Hindlimb muscle (tissue), 1 donor: ENCODE measurements at regions not wholly inside any gene's neighbourhood (a gene's known extent, or its start where the extent isn't known, plus 50 kb on each side); places are given as distances from the start of the nearest gene placed in this dataset.
"Not testable (repeated sequence)": the region's sequence is repeated elsewhere in the genome, so short reads cannot be mapped to it uniquely, and the experiment has no call there.

ENCODE experiments used
- DNase-seq: peaks from one replicate; pipeline ENCODE4 v3.0.0-alpha.2; 2013

DNA sequence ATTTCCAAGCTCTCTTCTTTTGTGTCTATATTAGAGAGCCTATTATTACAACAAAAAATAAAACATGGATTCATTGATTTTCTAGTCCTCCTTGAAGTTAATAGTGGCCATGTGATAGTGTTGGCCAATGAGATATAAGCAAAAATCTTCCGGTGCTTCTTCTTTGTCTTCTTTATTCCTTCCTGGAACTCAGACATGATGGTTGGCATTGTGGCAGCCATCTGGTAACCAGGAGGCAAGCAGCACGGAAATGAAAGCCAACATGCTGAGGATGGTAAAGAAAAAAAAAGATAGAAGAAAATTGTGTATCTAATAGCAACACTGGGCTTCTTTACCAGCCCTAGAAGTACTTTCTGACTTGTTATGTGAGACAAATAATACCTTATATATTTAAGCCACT lies 50.8 kb upstream of the SEL1L start:
- no peak for DNase-seq

DNA sequence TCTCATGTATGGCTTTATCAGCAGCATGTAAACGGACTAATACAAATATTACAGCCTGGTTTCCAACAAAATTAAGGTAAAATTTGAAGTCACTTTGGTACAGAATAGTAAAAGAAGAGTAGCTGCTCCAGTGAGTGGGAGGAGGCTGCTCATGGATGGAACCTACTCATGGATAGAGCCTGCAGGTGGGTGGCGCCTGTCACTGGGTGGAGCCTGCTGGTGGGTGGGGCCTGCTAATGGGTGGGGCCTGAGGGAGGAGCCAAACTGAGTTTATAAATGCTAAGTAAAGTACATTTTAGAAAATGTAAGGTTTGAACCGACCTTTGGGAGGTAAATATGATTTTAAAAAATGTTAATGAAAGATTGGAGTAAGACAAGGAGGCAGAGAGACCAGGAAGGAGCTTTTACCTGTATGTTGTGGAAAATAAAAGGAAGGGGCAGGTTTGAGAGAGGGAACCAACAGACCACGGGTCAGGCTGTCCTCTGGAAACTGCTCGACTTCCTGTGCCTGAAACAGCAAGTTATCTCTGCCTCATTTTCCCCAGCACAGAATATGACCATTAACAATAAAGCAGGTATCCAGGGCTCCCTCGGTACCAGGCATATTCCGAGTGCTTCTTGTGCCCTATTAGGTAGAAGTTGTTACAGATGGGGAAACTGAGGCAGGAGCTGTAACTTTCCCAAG lies 55.9 kb upstream of the SEL1L start:
- no peak for DNase-seq

DNA sequence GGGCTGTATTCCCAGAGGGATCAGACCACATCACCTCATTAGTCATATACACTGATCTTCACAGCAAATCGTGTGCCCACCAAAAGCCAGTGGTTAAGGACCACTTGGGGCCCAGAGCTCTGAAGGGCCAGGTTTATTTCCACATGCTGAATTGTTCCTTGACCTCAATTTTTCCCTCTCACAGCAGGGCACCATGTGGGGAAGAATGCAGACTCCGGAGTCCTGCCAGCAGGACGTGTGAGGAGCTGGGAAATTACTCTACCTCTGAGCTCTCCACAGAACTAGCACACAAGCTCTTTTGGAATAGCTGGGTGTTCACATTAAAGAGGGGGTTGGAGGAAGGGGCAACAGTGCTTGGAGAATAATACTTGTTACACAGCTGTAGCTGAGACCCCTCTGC lies 57.6 kb upstream of the SEL1L start:
- DNase-seq = no peak

DNA sequence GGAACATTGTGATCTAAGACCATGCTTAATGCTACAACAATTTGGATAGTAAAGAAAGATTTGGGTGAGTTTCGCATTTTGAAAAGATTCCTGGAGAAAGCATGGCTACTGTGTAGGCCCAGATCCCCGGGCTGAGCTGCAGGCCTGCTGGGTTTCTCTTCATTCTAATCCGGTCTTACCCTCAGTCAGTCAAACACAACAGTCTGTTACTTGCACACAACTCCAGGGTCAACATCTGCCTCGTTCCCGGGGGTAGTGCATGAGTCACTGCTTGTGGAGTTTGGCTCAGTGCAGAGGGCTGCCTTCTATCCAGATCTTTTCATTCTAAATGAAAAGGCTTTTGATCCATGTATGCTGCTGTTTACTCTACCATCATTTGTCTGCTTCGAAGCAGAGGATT lies 60.4 kb upstream of the SEL1L start:
- peak; percentile 22 for DNase-seq

DNA sequence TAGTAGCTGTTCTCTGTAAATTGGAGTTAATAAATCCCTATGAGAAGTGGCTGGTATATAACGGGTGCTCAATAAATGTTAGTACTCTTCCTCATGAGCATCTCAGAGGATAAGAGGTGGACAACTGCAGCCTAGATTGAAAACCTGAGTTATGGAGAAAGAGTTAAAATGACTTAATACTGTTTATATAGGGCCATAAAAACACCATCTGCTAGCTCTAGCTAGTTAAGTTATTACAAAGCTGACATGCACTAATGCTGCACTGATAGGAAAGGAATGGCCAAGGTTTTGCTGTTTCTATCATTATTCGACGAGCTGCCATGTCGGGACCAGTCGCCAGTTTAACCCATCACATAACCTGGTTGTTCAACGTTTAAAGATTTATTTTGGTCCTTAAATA lies 72.0 kb upstream of the SEL1L start:
- no peak for DNase-seq

DNA sequence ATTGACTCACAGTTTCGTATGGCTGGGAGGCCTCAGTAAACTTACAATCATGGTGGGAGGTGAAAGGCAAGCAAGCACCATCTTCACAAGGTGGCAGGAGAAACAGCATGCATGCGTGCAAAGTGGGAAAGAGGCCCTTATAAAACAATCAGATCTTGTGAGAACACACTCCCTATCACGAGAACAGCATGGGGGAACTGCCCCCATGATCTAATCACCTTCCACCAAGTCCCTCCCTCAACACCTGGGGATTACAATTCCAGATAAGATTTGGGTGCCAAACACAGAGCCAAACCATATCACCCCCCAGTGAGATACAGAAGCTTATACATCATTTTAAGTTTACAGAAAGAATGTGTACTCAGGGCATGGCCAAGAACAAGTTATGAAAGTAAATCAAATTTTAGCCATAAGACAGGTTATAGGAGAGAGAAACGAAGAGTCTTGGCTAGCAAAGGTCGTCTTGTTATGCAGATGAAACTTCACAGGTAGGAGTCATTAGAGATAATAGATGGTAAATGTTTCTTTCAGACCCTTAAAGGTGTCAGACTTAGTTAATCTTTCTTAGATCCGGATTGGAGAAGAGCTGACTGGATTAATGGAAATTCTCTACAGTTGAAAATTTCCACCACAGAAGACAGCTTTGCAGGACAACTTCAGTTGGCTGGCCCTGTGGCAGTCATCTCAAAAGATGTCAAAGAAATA lies 79.8 kb upstream of the SEL1L start:
- no peak for DNase-seq

DNA sequence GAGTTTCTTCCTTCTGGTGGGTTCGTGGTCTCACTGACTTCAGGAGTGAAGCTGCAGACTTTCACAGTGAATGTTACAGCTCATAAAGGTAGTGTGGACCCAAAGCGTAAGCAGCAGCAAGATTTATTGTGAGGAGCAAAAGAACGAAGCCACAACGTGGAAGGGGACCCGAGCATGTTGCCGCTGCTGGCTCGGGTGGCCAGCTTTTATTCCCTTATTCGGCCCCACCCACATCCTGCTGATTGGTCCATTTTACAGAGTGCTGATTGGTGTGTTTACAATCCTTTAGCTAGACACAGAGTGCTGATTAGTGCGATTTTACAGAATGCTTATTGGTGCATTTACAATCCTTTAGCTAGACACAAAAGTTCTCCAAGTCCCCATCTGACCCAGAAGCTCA lies 80.6 kb upstream of the SEL1L start:
- DNase-seq = not testable (repeated sequence)

DNA sequence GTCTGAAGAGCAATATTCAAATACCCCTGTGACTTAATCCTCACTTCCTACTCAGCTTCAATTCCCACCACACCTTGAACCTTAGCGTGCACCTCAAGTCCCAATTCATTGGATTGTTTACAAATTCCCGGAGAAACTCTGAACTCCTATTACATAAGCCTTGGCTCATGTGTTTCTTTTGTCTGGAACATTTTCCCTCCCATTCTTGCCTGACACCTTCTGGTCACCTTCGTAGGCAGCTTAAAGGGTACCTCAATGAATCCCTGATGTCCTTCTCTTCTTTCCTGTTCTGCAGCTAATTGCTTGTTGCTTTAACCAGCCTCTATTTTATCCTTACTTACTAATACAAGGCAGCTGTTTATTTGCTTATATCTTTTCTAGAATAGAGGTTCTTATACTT lies 85.0 kb upstream of the SEL1L start:
- no peak for DNase-seq

DNA sequence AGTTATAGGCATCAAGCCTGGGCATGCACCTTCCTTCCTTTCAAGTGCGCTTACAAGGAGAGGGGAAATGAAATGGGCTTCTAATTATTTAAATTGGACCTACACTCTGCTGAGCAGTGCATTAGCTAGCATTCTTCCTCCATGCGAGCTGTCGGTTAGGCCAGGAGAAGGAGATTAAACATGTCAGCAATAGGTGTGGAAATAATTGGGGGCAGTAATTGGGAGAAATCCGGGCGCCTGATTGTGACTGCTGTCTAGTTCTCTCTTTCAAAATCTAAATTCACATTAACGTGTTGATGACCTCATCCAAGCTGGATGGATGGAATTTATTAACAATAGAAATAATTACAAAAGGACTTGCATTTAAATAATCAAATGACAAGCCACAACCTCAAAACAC lies 86.2 kb upstream of the SEL1L start:
- DNase-seq = no peak

DNA sequence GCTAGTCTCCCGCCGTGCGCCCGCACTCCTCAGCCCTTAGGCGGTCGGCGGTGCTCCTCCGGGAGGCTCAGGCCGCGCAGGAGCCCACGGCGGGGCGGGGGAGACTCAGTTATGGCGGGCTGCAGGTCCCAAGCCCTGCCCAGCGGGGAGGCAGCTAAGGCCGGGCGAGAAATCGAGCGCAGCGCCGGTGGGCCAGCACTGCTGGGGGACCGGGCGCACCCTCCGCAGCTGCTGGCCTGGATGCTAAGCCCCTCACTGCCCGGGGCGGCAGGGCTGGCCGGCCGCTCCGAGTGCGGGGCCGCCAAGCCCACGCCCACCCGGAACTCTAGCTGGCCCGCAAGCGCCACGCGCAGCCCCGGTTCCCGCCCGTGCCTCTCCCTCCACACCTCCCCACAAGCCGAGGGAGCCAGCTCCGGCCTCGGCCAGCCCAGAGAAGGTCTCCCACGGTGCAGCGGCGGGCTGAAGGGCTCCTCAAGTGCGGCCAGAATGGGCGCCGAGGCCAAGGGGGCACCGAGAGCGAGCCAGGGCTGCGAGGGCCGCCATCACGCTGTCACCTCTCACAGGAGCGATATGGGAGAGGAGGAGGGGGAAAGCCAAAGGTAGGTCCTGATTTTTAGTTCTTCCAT lies 90.2 kb upstream of the SEL1L start:
- not testable (repeated sequence) for DNase-seq

DNA sequence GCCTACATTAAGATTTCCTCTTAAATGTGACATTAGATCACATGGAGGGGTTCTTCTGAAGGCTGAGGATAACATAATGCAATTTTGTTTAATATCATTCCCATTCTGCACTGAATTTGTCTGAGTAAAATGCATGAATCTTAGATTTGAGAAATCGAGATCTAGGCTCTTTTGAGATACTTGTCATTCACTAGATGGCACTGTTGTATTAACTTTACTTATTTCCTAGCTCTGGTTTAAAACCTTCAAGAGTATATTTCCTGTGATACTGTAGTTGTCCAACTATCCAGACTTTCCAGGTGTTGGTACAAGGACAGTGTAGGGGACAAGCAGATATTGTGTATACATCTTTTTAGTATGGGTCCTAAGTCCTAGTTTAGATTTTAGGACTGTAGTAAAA lies 91.7 kb upstream of the SEL1L start:
- peak; percentile 22 for DNase-seq

DNA sequence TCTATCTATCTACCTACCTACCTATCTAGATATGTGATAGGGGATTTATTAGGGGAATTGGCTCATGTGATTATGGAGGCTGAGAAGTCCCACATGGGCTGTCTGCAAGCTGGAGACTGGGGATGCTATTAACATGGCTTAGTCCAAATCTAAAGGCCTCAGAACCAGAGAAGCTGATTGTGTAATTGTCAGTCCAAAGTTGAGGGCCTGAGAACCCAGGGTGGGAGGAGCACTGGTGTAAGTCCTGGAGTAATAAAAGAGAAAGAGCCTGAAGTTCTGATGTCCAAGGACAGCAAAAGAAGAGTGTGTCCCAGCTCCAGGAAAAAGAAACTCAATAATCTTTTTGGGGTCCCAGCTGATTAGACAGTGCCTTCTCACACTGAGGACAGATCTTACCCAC lies 98.5 kb upstream of the SEL1L start:
- no peak for DNase-seq

DNA sequence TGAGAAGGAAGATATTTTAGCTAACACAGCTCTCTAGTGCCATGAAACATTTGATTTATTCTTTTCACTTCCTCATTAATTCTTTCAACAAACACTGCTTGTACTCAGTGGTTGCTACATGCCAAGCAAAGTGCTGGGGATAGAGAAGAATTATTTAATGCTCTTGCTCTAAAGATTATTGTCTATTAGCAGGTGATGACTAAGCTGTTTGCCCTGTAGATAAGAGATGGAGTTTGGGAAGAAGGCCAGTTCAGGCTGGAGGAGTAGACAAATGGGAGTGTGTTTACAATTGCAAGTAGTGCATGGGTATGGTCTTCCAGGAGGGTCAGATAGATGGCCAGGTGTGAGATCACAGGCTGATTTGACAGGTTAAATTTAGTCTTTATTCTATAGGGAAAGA lies 99.8 kb upstream of the SEL1L start:
- no peak for DNase-seq

DNA sequence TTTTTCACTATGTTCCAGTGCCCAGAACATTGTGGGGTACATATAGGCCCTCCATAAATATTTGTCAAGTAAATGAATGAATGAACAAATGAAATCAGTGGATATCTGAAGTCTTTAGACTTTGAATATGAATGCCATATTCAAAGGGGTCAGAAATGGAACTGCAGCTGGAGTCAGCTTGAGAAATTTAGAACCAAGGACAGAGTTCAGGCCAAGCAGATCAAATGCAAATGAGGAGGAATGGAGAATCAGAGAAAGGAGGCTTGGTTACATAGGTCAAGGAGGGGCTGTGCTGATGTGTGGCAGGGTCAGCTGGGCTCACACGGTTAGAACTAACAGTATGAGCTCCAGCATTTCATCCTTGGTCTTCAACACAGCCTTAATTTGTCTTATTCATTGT lies 104.0 kb upstream of the SEL1L start:
- DNase-seq = no peak

DNA sequence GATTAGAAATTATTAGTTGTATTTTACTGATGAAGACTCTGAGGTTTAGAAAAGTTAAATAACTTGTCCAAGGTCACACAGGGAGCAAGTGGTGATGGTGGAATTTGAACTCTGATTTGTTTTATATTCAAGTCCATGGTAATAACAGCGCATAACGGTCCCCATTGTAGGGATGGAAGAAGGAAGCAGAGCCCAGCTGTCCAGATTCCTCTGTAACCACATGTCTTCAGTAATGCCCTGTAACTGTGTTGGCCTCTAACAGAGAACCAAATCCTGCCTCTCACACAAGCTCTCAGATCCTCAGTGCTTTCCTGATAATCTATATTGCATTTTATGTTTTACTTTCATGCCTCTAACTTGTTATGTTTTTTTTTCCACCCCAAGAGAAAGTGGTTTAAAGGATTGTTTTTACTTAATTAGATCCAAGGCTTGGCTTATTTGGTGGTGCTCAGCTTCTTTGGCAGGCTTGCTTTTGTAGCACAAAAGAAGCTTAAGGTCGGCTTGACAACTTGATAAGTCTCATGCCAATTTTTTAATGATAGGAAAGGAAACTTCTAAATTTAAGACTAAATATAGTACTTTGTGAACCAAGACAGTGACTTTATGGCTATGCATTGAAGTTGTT lies 105.1 kb upstream of the SEL1L start:
- no peak for DNase-seq

DNA sequence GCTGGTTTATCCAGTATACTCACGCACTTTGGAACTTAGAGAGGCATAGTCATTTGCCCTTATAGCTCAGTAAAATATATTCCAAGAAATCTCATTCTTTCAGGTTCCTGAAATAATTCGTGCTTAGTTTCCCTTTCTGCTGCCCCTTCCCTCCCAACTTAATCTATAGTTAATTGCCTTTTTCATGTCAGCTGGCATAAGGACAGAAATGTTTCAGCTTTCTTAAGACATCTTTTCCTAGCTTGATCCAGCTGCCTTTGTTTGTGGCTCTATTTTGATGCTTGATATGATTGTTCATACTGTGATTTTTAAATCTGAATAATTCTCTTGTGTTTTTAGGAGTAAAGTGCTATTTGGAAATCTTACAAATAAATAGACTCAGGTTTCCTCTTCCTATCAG lies 120.0 kb upstream of the SEL1L start:
- no peak for DNase-seq

DNA sequence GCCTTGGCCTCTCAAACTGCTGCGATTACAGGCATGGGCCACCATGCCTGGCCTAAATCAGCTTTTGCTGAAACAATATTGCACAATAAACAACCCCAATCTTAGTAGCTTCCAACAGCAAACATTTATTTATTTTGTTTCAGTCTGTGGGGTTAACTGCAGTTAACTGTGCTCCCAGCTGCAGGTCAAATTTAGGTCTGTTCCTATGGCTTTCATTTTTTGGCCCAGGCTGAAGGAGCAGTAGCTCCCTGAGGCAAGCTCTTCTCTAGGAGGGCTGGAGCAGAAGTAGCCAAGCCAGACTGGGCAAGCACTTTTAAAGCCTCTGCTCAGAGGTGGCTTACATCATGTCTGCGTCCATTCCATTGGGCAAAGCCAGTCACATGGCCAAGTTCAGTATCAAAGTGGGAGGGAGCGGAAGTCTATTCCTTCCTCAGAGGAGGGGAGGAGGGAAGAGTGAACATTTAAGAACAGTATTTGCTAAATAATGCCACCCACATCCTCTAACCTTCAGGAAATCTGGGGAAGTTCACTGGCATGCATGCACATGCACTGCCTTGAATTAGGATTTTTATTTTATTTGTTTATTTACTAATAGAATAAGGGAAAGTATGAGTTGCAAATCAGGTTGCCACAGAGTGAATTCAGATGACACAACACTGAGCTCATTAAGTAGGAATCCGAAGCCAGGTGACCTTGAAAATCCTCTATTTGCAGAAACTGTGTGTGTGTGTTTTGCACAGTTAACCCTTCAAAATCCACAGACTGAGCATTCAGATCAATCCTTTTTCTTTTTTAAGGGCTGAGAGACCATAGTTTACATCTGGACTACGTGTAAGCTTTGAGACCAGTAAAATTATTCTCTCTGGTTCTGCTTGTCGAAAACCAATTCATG lies 122.0 kb upstream of the SEL1L start:
- DNase-seq = peak; percentile 51

DNA sequence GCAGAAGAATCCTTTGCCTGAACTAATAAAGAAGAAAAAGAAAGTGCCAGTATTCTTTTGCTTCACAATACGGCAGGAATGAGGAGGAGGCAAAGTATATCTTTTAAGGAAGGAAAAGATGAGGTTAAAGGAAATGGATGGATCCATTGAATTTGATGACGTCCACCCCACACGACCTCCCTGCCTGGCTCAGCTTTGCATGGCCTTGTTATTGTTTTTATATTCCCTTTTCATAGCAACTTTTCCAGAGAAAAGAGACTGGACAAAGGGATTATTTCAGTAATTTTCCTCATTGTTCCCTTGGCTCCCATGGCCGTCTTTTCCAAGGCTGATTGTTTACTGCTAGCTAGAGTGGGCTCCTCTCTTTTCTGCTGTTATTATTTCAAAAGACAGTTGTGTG lies 123.2 kb upstream of the SEL1L start:
- DNase-seq = no peak

DNA sequence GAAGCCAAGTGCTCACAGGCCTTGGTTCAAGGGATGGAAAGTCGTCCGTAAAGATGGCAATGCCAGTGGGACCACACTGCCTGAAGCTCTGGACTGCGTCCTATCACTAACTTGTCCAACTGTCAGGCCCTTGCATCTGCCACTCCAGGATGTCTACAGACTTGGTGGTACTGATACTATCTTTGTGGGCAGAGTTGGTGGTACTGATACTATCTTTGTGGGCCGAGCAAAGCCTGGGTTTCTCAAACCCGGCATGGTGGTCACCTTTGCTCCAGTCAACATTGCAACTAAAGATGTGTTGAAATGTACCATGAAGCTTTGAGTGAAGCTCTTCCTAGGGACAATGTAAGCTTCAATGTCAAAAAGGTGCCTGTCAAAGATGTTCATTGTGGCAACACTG lies 128.4 kb upstream of the SEL1L start:
- no peak for DNase-seq

DNA sequence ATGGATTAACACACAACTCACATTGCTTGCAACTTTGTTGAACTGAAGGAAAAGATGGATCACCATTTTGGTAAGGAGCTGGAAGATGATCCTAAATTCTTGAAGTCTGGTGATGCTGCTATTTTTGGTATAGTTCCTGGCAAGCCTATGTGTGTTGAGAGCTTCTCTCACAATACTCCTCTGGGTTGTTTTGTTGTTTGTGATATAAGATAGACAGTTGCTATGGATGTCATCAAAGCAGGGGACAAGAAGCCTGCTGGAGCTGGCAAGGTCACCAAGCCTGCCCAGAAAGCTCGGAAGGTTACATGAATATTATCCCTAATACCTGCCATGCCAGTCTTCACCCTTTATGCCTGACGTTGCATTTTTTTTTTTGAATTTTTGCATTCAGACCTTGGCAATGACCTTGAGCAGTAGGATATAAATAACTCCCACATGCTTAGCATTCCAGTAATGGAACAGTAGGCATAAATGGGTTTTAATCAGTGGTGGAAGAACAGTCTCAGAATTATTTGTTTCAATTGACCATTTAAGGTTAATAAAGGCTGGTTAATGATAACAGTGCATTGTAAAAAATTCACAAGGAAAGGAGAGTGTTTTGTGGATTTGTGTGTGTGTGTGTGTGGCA lies 129.0 kb upstream of the SEL1L start:
- DNase-seq = no peak

DNA sequence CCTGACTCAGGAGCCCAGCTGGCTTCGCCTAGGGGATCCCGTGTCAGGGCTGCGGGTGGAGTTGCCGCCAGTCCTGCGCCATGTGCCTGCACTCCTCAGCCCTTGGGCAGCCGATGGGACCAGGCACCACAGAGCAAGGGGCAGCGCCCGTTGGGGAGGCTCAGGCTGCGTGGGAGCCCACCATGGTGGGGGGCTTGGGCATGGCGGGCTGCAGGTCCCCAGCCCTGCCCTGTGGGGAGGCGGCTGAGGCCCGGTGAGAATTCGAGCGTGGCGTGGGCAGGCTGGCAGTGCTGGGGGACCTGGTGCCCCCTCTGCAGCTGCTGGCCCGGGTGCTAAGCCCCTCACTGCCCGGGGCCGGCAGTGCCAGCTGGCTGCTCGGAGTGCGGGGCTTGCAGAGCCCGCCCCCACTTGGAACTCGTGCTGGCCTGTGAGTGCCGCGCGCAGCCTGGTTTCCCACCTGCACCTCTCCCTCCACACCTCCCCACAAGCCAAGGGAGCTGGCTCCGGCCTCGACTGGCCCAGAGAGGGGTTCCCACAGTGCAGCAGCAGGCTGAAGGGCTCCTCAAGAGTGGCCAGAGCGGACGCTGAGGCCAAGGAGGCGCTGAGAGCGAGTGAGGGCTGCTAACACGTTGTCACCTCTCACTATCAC lies 135.1 kb upstream of the SEL1L start:
- DNase-seq = no peak

DNA sequence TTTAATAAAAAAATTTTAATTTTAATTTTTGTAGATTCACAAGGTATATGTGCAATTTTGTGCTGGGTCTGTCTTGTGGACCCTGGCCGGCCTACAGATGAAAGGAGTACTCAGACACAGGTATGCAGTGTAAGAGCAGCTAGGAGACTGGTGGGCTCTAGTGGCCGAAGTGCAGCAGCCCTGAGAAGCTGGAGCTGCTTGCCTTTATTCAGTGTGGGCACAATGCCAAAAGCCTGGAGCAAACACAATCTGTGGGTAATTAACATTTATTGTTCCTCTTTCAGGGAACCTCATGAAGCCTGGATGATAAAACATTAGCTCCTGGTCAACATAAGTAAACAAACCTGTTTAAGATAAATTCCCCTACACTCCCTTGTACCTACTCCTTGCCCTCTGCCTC lies 135.7 kb upstream of the SEL1L start:
- no peak for DNase-seq
